Fibroblast of lung (primary cell): ENCODE measurements at regions not wholly inside any gene's neighbourhood (a gene's known extent, or its start where the extent isn't known, plus 50 kb on each side); places are given as distances from the start of the nearest gene placed in this dataset.

Experiments
- EZH2 ChIP-seq: IDR thresholded peaks from 2 replicates; pipeline ENCODE4 v1.5.1; 2012; ENCODE audit warnings: low read length, control low read depth, mild to moderate bottlenecking; ENCODE audit errors: missing control alignments
- TF ChIP-seq, protein P1 (sequence below), 2 donors: IDR thresholded peaks in 1 of 2; conservative IDR thresholded peaks in 1 of 2; 1 replicate in 1 of 2; 2 replicates in 1 of 2; pipeline ENCODE4 v1.5.1; 2011 to 2012; ENCODE audit warnings: low read length in 2 of 2, control low read depth in 1 of 2, inconsistent platforms in 1 of 2, low read depth in 1 of 2, mild to moderate bottlenecking in 1 of 2

DNA sequence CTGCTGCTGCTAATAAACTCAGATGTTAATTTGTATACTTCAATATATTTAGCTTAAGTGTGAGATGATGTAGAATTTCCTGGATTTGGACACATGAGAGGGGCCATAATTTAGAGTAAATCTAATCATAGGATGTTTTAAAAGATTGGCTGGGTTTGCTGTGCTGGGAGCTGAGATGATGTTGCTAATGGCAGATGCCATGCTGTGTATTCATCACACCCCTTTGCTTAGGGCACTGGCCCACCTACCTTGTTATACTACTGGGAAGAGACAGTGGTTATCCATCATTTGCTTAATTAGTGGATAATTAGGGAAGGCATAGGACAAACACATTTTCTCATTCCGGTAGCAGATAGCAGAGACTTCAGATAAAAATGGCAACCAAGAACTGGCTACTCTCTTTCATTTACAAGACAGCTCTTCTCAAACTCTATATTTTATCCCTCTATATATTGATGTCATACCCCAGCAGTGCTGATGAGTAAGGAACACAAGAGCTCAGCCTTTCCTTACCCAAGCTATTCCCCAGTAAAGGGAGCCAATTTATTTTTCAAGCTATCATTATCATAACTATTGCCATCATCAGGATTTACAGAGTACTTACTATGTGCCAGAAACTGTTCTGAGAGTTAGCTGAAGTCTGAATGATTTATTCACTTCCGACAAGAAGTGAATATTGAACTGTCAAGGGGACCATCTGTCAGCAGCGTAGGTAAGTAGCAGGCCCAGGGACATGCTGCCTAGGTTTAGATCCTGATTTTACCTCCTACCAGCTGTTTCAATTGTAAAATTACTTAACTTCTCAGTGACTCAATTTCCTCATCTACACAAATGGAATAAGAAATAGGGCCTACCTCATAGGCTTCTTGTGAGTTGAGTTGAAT lies 204.6 kb upstream of the FLRT2 start:
- TF ChIP-seq, protein P1, sequence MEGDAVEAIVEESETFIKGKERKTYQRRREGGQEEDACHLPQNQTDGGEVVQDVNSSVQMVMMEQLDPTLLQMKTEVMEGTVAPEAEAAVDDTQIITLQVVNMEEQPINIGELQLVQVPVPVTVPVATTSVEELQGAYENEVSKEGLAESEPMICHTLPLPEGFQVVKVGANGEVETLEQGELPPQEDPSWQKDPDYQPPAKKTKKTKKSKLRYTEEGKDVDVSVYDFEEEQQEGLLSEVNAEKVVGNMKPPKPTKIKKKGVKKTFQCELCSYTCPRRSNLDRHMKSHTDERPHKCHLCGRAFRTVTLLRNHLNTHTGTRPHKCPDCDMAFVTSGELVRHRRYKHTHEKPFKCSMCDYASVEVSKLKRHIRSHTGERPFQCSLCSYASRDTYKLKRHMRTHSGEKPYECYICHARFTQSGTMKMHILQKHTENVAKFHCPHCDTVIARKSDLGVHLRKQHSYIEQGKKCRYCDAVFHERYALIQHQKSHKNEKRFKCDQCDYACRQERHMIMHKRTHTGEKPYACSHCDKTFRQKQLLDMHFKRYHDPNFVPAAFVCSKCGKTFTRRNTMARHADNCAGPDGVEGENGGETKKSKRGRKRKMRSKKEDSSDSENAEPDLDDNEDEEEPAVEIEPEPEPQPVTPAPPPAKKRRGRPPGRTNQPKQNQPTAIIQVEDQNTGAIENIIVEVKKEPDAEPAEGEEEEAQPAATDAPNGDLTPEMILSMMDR (conservative IDR thresholded peaks at IDR 0.05 in 1 of 2, IDR thresholded peaks at IDR 0.05 in 1 of 2; ENCODE audit: low read depth in 1 of 2, low read length in 2 of 2): no peak
- TF ChIP-seq EZH2: no peak
